GM21825 (cell line): ENCODE measurements at regions not wholly inside any gene's neighbourhood (a gene's known extent, or its start where the extent isn't known, plus 50 kb on each side); places are given as distances from the start of the nearest gene placed in this dataset.

Source experiments
- ATAC-seq: cut with Tn5 transposase; IDR thresholded peaks from one replicate; pipeline ENCODE4 v1.9.1; 2021; ENCODE audit warnings: mild to moderate bottlenecking, moderate library complexity; ENCODE audit not compliant: unreplicated experiment

DNA sequence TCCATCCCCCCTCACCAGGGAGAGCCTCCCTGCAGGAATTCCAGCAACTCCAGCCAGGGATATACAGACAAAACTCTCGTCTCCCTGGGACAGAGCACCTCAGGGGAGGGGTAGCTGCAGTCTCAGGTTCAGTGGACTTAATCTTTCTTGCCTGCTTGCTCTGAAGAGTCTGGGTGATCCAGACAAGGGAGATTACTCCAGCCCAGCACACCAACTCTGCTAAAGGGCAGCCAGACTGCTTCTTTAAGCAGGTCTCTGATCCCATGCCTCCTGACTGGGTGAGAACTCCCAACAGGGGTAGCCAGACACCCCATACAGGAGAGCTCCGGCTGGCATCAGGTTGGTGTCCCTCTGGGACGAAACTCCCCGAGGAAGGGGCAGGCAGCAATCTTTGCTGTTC is 888.7 kb downstream of the RAB28 start:
- ATAC-seq: no peak

DNA sequence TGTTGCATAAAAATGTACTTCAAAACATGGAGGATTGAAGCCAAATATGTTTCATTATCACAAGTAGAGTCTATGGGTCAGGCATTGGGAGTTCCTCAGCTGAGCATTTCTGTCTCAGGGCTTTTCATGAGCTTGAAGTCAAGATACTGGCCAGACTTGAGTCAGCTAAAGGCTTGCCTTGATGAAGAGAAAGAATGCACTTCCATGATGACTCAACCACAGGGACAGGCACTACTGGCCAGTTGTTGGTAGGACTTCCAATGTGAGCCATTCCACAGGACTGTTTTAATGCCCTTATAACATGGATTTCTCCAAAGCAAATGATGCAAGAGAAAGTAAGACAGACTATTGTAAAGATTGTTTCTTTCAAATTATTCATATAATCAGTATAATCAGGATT is 895.6 kb downstream of the RAB28 start:
- ATAC-seq: no peak

DNA sequence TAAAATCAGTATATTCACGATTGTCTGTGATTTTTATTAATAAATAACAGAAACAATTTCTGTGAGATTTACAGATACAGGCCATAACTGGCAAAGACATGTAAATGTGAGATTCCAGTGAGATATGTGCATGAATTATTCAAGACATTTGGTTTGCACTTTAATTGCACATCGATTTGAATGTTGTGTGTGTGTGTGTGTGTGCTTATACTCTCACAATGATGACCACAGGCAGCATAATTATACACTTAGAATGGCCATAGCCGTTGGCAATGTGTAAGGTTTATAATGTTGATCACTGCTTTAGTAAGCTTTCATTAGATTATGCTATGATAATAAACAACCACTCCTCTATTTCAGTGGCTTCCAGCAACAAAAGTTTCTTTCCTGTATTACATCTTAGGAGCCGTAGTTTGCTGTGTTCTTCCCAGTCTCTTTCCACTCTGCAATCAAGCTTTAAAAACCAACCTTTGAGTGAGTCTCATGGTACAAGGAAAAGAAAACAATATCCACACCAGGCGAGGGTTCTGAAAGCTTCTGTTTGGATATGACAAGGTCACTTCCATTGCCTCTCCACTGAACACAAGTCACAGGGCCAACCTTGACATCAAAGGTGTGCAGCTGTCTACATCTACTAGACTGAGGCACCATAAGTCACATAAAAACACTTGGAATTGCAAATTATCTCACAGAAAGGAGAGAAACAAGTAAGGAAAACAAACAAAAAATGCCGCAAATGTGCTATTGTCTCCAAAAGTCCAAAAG is 897.7 kb downstream of the RAB28 start:
- no peak for ATAC-seq

DNA sequence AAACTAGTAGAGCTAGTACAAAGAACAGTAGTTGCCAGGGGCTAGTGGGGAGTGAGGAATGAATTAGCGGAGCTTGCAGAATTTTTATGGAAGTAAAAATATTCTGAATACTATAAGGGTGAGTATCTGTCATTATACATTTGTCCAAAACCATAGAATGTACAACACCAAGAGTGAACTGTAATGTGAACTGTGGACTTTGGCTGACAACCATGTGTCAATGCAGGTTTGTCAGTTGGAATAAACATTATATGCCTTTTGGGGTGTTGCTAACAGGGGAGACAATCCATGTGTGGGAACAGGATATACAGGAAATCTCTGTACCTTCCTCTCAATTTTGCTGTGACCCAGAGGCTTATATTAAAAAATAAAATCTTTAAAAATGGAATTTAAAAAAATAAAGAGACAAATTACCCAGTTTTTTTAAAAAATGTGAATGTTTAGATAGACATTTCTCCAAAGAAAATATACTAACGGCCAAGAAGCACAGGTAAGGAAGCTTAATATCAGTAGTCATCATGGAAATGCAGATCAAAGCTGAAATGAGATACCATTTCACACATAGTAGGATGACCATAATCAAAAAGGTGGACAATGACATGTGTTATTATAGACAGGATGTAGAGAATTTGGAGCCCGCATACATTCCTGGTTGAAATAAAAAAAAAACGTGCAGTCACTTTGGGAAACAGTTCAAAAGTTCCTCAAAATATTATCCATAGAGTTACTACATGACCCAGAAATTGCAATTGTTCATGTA is 899.8 kb downstream of the RAB28 start:
- no peak for ATAC-seq

GRCh38 chr4:12583275-12583674 is 900.9 kb downstream of the RAB28 start:
- ATAC-seq: no peak

GRCh38 chr4:12580787-12581186 is 903.4 kb downstream of the RAB28 start:
- ATAC-seq: no peak

DNA sequence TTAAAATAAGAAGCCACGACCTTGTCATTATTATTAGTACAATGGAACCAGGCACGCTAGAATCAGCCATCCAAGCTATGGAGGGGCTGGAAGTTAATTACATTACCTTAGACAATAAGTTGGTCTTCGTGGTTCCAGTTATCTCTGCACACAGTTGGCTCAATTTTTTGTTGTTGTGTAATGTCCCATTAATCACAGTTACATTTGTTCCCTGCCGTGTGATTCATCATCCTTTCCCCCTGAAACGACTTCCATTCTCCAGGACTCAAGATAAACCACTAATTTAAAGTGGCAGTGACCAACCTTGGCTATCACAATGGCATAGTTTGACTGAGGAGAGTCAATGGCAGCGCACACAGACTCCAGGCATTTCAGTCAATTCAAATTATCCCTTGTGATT is 905.0 kb downstream of the RAB28 start:
- ATAC-seq: no peak

- no peak for ATAC-seq
Measured at GRCh38 chr4:12576409-12576808, 907.7 kb downstream of the RAB28 start.

- ATAC-seq: no peak
Measured at GRCh38 chr4:12573716-12574115, 910.4 kb downstream of the RAB28 start.

DNA sequence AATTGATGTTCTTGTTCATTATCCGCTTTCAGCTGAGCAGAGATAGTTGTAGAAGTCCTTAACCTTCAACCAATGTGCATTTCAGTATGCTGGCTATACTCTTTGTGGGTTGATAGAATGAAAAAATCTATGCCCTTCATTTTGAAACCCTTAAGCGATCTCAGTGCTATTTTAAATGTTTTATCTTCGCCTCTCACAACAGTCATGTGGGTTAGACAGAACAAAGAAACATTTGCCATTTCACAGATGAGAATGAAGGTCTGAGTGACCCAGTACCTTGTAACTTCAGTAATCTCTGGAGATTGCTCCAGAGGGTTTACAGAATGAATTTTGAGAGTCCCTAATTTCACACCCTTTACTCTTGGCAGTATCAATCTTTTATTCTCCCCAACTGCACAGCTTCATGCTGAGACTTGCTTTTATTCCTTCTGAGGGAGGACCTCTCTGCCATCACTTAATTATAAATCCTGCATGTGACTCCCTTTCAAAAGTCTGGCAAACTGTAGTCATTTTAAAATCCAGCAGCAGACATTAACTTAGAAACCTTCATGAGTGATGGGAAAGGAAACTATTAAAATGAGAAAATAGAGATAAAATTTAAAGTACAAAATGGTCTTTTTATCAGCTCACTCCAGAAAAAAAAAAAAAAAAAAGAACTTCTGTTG is 921.5 kb downstream of the RAB28 start:
- no peak for ATAC-seq

DNA sequence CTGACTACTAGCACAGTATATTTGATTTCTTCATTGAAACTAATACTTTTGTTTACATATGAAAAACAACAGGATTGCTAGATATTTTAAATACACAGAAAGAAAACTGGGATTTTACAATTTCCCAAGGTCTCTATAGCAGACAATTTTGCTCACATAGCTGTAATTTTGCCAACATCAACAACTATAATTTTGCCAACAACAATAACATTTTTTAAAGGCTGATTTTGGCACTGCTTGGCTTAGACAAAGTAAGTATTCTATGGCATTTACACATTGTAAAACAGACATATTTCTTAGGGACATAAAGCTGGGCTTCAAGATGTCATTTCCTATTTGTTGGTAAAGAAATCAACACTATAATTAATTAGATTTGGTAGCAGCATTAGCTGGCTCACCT is 922.1 kb downstream of the RAB28 start:
- no peak for ATAC-seq

DNA sequence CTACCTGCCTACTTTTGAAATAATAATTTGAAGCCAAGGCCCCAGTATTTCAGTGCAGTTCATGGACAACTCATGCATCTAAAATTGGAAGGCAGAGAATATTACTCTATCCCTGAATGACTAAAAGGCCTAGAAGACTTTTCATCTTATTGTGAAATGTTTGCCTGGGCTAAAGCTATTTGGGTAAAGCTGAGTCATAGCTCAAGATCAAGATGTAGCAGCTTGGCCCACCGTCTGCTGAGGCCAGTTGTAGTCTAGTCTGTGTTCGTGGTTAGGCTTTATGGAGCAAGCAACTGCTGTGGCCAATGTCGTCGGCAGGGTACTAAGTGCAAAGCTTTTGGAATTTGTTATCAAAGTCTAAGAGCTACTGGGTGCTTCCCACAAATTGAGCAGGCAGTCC is 929.1 kb downstream of the RAB28 start:
- ATAC-seq: no peak

GRCh38 chr4:12548678-12549077 is 935.5 kb downstream of the RAB28 start:
- ATAC-seq: no peak

- ATAC-seq: no peak
Measured at GRCh38 chr4:12545812-12546211, 938.3 kb downstream of the RAB28 start.

DNA sequence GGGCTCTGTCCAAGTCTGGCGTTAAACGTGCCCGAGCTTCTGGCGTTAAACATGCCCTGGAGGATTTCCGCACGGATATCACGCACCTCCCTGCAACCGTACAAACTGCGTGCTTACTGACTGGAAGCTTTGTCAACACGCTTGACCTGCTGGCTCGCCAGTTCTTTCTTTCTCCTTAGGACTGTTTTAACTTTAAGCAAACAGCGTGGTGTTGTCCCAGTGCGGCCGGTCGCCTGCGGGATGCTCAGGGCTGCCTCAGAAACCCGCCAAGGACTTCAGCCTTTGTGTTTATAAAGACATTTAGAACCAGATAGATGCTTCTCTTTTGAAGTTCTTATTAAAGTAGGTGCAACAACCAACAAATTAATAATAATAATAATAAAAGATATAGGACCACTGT is 946.0 kb downstream of the RAB28 start:
- no peak for ATAC-seq

DNA sequence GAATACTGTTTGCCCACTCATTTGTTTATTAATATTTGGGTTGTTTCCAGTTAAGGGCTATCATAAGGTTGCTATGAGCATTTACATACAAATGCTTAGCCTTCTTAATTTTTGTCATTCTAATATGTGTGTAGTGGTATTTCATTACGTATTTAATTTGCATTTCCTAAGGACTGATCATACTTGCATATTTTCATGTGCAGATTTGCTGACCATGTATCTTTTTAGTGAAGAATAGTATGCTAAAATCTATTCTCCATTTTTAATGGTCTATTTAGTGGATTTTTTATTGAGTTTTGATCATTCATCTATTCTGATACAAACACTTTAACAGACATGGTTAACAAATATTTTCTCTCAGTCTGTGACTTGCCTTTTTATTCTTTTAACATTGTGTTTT is 949.5 kb downstream of the RAB28 start:
- no peak for ATAC-seq

DNA sequence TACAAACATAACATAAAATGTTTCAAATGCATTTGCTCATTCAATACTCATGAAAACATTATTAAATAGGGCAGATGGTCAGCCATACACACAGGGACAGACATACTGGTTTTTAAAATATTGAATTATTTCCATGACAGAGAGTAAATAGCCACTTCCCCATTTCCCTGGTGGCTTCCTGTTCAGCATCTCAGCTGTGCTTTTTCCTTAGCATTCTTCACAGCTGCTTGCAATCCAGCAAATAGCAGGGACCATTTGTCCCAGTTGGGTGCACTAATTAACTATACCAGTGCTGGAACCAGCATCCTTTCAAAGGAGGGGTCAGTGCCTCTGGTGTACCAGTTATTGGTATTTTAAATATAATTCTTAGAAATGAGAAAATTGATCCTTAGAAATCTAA is 964.7 kb downstream of the RAB28 start:
- no peak for ATAC-seq

DNA sequence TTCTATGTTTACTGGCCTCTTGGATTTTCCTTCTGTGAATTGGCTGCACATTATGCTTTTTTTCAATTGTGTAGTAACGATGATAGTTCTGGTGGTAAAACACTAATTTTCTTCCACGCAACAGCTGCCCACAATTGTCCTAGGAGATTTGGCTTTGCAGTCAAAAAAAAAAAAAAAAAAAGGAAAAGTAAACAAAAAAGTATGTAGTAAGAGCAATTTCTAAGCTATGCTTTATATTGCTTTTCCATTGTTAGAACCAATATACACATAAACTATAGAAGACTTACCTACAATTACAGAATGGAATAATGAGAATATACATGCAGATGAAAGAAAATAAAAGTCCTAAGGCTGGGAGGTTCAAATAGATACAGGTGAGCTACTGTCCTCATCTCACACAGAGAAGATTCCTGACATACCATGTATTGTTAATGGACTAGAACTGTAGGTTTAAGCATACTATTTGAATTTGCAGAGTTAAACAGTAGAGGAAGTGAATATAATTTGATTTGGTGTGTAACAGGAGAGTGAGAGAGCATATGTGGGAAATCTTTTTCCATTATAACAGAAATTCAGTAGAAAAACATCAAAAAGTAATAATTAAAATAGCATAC is 976.2 kb downstream of the RAB28 start:
- no peak for ATAC-seq

DNA sequence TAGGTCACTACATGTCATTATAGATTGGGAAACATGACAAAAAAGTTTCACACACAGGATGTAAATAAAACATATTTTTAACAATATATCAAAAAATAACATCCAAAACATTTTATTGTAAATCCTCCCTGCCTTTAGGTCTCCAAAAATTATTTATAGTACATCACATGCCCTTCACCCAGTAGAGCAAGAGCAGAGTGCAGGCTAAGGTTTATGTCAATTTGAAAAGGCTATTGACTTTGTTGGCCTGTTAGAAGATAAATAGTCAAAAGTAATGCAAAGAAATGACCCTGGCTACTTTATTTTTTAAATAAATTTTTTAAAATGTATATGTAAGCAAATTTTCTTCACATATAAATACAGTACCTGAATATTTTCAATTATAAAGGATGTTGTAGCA is 983.7 kb downstream of the RAB28 start:
- no peak for ATAC-seq

DNA sequence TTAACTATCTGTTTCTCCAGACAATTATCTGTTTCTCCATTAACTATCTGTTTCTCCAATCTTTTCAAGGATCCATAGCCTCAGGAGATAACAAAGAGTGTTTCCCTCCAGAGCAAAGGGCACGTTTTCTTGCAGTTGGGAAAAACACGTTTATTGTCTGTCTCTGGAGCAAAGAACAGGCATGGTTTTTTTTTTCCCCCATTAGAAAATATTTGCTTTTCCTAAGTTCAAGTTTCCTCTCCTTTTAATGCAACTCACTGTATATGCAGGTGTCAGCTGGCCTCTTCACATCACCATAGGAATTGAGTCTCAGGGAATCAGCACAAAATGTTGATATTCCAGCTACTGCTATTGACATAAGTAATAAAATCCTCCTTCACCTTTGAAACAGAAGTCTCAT is 984.4 kb downstream of the RAB28 start:
- no peak for ATAC-seq

DNA sequence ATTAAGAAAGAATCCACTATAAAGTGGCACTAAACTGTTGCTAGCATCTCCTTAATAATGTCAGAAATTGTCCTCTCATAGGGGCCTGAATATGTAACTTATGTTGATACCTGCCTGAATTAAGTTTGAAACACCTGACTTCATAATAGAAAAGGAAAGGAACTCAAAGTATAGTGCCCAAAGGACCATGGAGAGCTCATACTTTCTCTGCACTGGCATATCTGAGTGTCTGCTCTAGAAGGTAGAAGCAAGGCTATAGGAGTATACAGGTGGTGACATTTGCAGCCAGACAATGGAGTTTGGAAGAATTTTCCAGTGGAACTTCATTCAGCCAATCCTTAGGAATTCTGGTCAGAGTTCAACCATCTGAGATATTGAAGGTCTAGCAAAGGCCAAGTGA is 988.9 kb downstream of the RAB28 start:
- ATAC-seq: no peak
